B cell (primary cell): ENCODE measurements at regions not wholly inside any gene's neighbourhood (a gene's known extent, or its start where the extent isn't known, plus 50 kb on each side); places are given as distances from the start of the nearest gene placed in this dataset.

Experiments used
- ATAC-seq: fragments of 200-7000 bp; cut with Tn5 transposase; one replicate; pipeline ENCODE4 v1.10.0; 2021; ENCODE audit warnings: low read depth, mild to moderate bottlenecking, moderate number of reproducible peaks, moderate library complexity
- CTCF ChIA-PET: fragments of 350-600 bp; sonication (Branson Sonifier 250); formaldehyde crosslinking; loops from one replicate; lab custom pipeline; 2021; ENCODE audit warnings: antibody characterized with exemption, inconsistent platforms; lab: Charles Lee
- POLR2A ChIA-PET: fragments of 350-600 bp; sonication (Branson Sonifier 250); formaldehyde crosslinking; loops from one replicate; lab custom pipeline; 2021; ENCODE audit warnings: antibody characterized with exemption; lab: Charles Lee
- DNase-seq: peaks from one replicate; pipeline ENCODE4 v3.0.0; 2013
- H2AFZ ChIP-seq: 2 replicates; pipeline ENCODE4 v1.6.1; 2012; ENCODE audit warnings: mild to moderate bottlenecking, low read depth, low read length; ENCODE audit not compliant: insufficient read depth, poor library complexity, severe bottlenecking
- H3K27ac ChIP-seq, 2 donors: 1 replicate in 1 of 2; 2 replicates in 1 of 2; pipeline ENCODE4 v1.5.1; 2012 to 2013; ENCODE audit warnings: low read length in 2 of 2, mild to moderate bottlenecking in 2 of 2, moderate library complexity in 1 of 2
- H3K27me3 ChIP-seq, 4 experiments: fragments of 200-600 bp in 1 of 4; sonication (generic) in 1 of 4; replicated peaks in 1 of 4; 1 replicate in 2 of 4; 2 replicates in 2 of 4; pipeline versions ENCODE4 v1.6.1 to v1.7.0; 2013 to 2016; ENCODE audit warnings: low read length in 3 of 4, mild to moderate bottlenecking in 2 of 4, mixed read lengths in 1 of 4, moderate library complexity in 1 of 4; ENCODE audit not compliant: insufficient read depth in 4 of 4, control insufficient read depth in 3 of 4; ENCODE audit errors: control extremely low read depth in 1 of 4
- H3K36me3 ChIP-seq, 2 experiments: replicated peaks in 1 of 2; 1 replicate in 1 of 2; 2 replicates in 1 of 2; pipeline versions ENCODE4 v1.6.1 to v1.7.1; 2013; ENCODE audit warnings: low read length in 1 of 2; ENCODE audit not compliant: insufficient read depth in 2 of 2, control insufficient read depth in 1 of 2; ENCODE audit errors: control extremely low read depth in 1 of 2, extremely low read depth in 1 of 2
- H3K4me1 ChIP-seq, 2 donors: fragments of 200-600 bp in 1 of 2; sonication (generic) in 1 of 2; 1 replicate in 1 of 2; 2 replicates in 1 of 2; pipeline versions ENCODE4 v1.5.1 to v1.6.1; 2013 to 2017; ENCODE audit warnings: low read length in 2 of 2; ENCODE audit not compliant: control insufficient read depth in 2 of 2, insufficient read depth in 2 of 2
- H3K4me2 ChIP-seq: replicated peaks from 2 replicates; pipeline ENCODE3; 2012; ENCODE audit warnings: mild to moderate bottlenecking, low read depth, low read length; ENCODE audit not compliant: poor library complexity, severe bottlenecking
- H3K4me3 ChIP-seq, 5 experiments: fragments of 200-600 bp in 1 of 5; sonication (generic) in 1 of 5; 1 replicate in 3 of 5; 2 replicates in 2 of 5; pipeline versions ENCODE4 v1.5.1 to v1.7.0; 2011 to 2016; ENCODE audit warnings: low read length in 4 of 5, mild to moderate bottlenecking in 4 of 5, low read depth in 2 of 5, control low read depth in 1 of 5, moderate library complexity in 1 of 5; ENCODE audit not compliant: insufficient read depth in 1 of 5; ENCODE audit errors: control extremely low read depth in 1 of 5, extremely low read depth in 1 of 5
- H3K79me2 ChIP-seq: fragments of 200-600 bp; sonication (generic); one replicate; pipeline ENCODE4 v1.6.0; 2016; ENCODE audit warnings: low read length; ENCODE audit not compliant: control insufficient read depth, insufficient read depth
- H3K9ac ChIP-seq: fragments of 200-600 bp; sonication (generic); 2 replicates; pipeline ENCODE4 v1.6.1; 2017; ENCODE audit warnings: mild to moderate bottlenecking, low read length, moderate library complexity
- H3K9me3 ChIP-seq, 3 donors: one replicate each; pipeline versions ENCODE4 v1.6.1 to v1.7.1; 2013; ENCODE audit warnings: low read length in 2 of 3; ENCODE audit not compliant: control insufficient read depth in 2 of 3, insufficient read depth in 1 of 3; ENCODE audit errors: control extremely low read depth in 1 of 3
- H4K20me1 ChIP-seq: 2 replicates; pipeline ENCODE4 v1.6.0; 2012; ENCODE audit warnings: mild to moderate bottlenecking, low read length; ENCODE audit not compliant: insufficient read depth, control insufficient read depth, poor library complexity, severe bottlenecking
- H3K27ac Mint-ChIP-seq: one replicate; pipeline ENCODE4 v1.8.0; 2021; ENCODE audit warnings: mixed read lengths
- H3K27me3 Mint-ChIP-seq: one replicate; pipeline ENCODE4 v1.8.0; 2021; ENCODE audit warnings: mixed read lengths
- H3K4me1 Mint-ChIP-seq: one replicate; pipeline ENCODE4 v1.8.0; 2021; ENCODE audit warnings: mixed read lengths
- H3K4me3 Mint-ChIP-seq: one replicate; pipeline ENCODE4 v1.8.0; 2021; ENCODE audit warnings: mixed read lengths
- H3K9me3 Mint-ChIP-seq: one replicate; pipeline ENCODE4 v1.8.0; 2022; ENCODE audit warnings: mixed read lengths; ENCODE audit not compliant: insufficient read depth
- EZH2 ChIP-seq: IDR thresholded peaks from 2 replicates; pipeline ENCODE4 v1.6.1; 2012; ENCODE audit warnings: borderline replicate concordance, low read depth, mild to moderate bottlenecking, moderate library complexity, low read length; ENCODE audit not compliant: insufficient read depth, poor library complexity, severe bottlenecking
- WGBS: methylation state at CpG from one replicate; pipeline ENCODE4 v1.1.5; 2013; ENCODE audit warnings: missing lambda C conversion rate; ENCODE audit not compliant: insufficient coverage; 5-methylcytosine and 5-hydroxymethylcytosine counted together
- intact Hi-C: fragments of 100-400 bp; cut with micrococcal nuclease; formaldehyde crosslinking; loops from one replicate; pipeline ENCODE4 v1.10.0; 2022
- TF ChIP-seq, protein P1 (sequence below): fragments of 200-600 bp; IDR thresholded peaks from one replicate; pipeline ENCODE4 v1.8.0; 2022; ENCODE audit warnings: antibody characterized with exemption, mild to moderate bottlenecking

DNA sequence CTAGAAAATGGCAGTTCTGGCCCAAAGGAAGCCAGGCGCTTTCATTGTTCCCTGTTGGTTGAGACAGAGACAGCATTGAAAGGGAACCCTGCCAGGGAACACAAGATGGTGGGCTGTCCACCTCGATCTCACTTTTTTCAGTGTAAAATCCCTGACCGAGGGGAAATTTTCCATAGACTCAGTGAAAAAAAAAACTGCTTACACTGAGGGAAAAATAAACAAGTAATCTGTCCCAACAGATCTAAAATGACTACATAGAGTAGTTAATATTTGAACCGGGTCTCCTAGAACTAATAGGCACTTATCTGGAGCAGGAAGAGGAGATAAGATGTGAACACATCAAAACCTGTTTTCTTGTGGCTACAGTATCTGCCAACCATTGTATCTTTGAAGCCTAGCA lies 763.4 kb upstream of the GOLIM4 start:
- no peak overlapping the region for H3K9ac ChIP-seq
- no peaks in the 10 kb centered on the region for H3K36me3 ChIP-seq
- ChIA-PET POLR2A (no interaction called here), CTCF (no interaction called here)
- H3K4me2 ChIP-seq = no peak overlapping the region
- peaks cover 6% of the 10 kb centered on the region for H3K9me3 Mint-ChIP-seq
- no peaks in the 10 kb centered on the region for H3K4me1 ChIP-seq
- H4K20me1 ChIP-seq = no peaks in the 10 kb centered on the region
- peaks cover 4% of the 10 kb centered on the region for H3K27me3 Mint-ChIP-seq
- no peak overlapping the region for H3K27ac Mint-ChIP-seq
- no peak overlapping the region for H3K4me3 ChIP-seq
- DNase-seq (no peak), ATAC-seq (no peak)
- 100% methylated on average over 1 of the region's 4 CpGs for WGBS
- H3K79me2 ChIP-seq = no peaks in the 10 kb centered on the region
- H3K4me1 Mint-ChIP-seq = no peaks in the 10 kb centered on the region
- no peak for TF ChIP-seq EZH2
- TF ChIP-seq, protein P1, sequence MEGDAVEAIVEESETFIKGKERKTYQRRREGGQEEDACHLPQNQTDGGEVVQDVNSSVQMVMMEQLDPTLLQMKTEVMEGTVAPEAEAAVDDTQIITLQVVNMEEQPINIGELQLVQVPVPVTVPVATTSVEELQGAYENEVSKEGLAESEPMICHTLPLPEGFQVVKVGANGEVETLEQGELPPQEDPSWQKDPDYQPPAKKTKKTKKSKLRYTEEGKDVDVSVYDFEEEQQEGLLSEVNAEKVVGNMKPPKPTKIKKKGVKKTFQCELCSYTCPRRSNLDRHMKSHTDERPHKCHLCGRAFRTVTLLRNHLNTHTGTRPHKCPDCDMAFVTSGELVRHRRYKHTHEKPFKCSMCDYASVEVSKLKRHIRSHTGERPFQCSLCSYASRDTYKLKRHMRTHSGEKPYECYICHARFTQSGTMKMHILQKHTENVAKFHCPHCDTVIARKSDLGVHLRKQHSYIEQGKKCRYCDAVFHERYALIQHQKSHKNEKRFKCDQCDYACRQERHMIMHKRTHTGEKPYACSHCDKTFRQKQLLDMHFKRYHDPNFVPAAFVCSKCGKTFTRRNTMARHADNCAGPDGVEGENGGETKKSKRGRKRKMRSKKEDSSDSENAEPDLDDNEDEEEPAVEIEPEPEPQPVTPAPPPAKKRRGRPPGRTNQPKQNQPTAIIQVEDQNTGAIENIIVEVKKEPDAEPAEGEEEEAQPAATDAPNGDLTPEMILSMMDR = no peak
- H3K27me3 ChIP-seq = no peaks in the 10 kb centered on the region
- H2AFZ ChIP-seq = no peak overlapping the region
- H3K9me3 ChIP-seq = no peaks in the 10 kb centered on the region
- no peak overlapping the region for H3K4me3 Mint-ChIP-seq
- H3K27ac ChIP-seq = no peak overlapping the region
- intact Hi-C loops = no loop called here

GRCh38 chr3:168858327-168858726 lies 762.6 kb upstream of the GOLIM4 start:
- Histone ChIP-seq H3K27me3 (no peaks in the 10 kb centered on the region), H2AFZ (no peak overlapping the region), H3K79me2 (no peaks in the 10 kb centered on the region), H3K4me2 (no peak overlapping the region), H3K9me3 (no peaks in the 10 kb centered on the region), H3K4me3 (no peak overlapping the region), H3K9ac (no peak overlapping the region), H4K20me1 (no peaks in the 10 kb centered on the region), H3K4me1 (no peaks in the 10 kb centered on the region), H3K36me3 (no peaks in the 10 kb centered on the region), H3K27ac (no peak overlapping the region)
- H3K27ac Mint-ChIP-seq = no peak overlapping the region
- POLR2A ChIA-PET = no interaction called here
- intact Hi-C loops = no loop called here
- CTCF ChIA-PET = no interaction called here
- 100% methylated on average over 1 of the region's 3 CpGs for WGBS
- peaks cover 4% of the 10 kb centered on the region for H3K27me3 Mint-ChIP-seq
- ATAC-seq = no peak
- no peak for DNase-seq
- no peak overlapping the region for H3K4me3 Mint-ChIP-seq
- TF ChIP-seq, protein P1 = no peak
- no peak for TF ChIP-seq EZH2
- H3K4me1 Mint-ChIP-seq = no peaks in the 10 kb centered on the region
- H3K9me3 Mint-ChIP-seq = peaks cover 6% of the 10 kb centered on the region
